ENCODE measurements at regions not wholly inside any gene's neighbourhood (a gene's known extent, or its start where the extent isn't known, plus 50 kb on each side); places are given as distances from the start of the nearest gene placed in this dataset.

- no peak overlapping the region for H3K4me3 Mint-ChIP-seq (ENCODE audit: low read depth, unreplicated experiment)
- no peak overlapping the region for H3K27ac Mint-ChIP-seq (ENCODE audit: unreplicated experiment)
- peaks cover 11% of the 10 kb centered on the region for H3K4me1 Mint-ChIP-seq (ENCODE audit: low read depth, unreplicated experiment)
- H3K27me3 Mint-ChIP-seq (ENCODE audit: unreplicated experiment), result no peaks in the 10 kb centered on the region
- CTCF ChIA-PET, result no interaction called here
- intact Hi-C loops (cut with micrococcal nuclease; ENCODE audit: unreplicated experiment), result no loop called here
- H3K36me3 Mint-ChIP-seq (ENCODE audit: insufficient read depth, unreplicated experiment), result no peaks in the 10 kb centered on the region
- no TSS peak for BruUV-seq (replicated peaks)
- no peak for DNase-seq
- H3K9me3 Mint-ChIP-seq (ENCODE audit: low read depth, unreplicated experiment), result no peaks in the 10 kb centered on the region
- TF ChIP-seq CTCF (IDR thresholded peaks at IDR 0.05; ENCODE audit: unreplicated experiment), result no peak
Observed at GRCh38 chr5:126046318-126046717, 376.9 kb upstream of the GRAMD2B start.

GRCh38 chr5:126046846-126047571, 376.2 kb upstream of the GRAMD2B start:
- intact Hi-C loops (cut with micrococcal nuclease; ENCODE audit: unreplicated experiment), result no loop called here
- no TSS peak for BruUV-seq (replicated peaks)
- CTCF ChIA-PET, result interaction anchor here (0.6 kb wide), 1 partner anchor 381 kb away, joined by 3 read pairs; no protein-coding TSS in a partner anchor
- H3K36me3 Mint-ChIP-seq (ENCODE audit: insufficient read depth, unreplicated experiment), result no peaks in the 10 kb centered on the region
- H3K27me3 Mint-ChIP-seq (ENCODE audit: unreplicated experiment), result no peaks in the 10 kb centered on the region
- TF ChIP-seq CTCF (IDR thresholded peaks at IDR 0.05; ENCODE audit: unreplicated experiment), result no peak
- H3K4me3 Mint-ChIP-seq (ENCODE audit: low read depth, unreplicated experiment), result no peak overlapping the region
- H3K27ac Mint-ChIP-seq (ENCODE audit: unreplicated experiment), result no peak overlapping the region
- H3K4me1 Mint-ChIP-seq (ENCODE audit: low read depth, unreplicated experiment), result peaks cover 11% of the 10 kb centered on the region
- H3K9me3 Mint-ChIP-seq (ENCODE audit: low read depth, unreplicated experiment), result no peaks in the 10 kb centered on the region
- DNase-seq, result no peak

- no TSS peak for BruUV-seq (replicated peaks)
- TF ChIP-seq CTCF (IDR thresholded peaks at IDR 0.05; ENCODE audit: unreplicated experiment), result no peak
- no peaks in the 10 kb centered on the region for H3K36me3 Mint-ChIP-seq (ENCODE audit: insufficient read depth, unreplicated experiment)
- DNase-seq, result no peak
- intact Hi-C loops (cut with micrococcal nuclease; ENCODE audit: unreplicated experiment), result no loop called here
- no peaks in the 10 kb centered on the region for H3K9me3 Mint-ChIP-seq (ENCODE audit: low read depth, unreplicated experiment)
- no peaks in the 10 kb centered on the region for H3K27me3 Mint-ChIP-seq (ENCODE audit: unreplicated experiment)
- H3K4me1 Mint-ChIP-seq (ENCODE audit: low read depth, unreplicated experiment), result peaks cover 9% of the 10 kb centered on the region
- H3K27ac Mint-ChIP-seq (ENCODE audit: unreplicated experiment), result no peak overlapping the region
- no peak overlapping the region for H3K4me3 Mint-ChIP-seq (ENCODE audit: low read depth, unreplicated experiment)
- CTCF ChIA-PET, result interaction anchor here (0.6 kb wide), 1 partner anchor 658 kb away, joined by 3 read pairs; no protein-coding TSS in a partner anchor
Observed at GRCh38 chr5:126052120-126052519, 371.1 kb upstream of the GRAMD2B start.

- H3K9me3 Mint-ChIP-seq (ENCODE audit: low read depth, unreplicated experiment), result no peaks in the 10 kb centered on the region
- no peak overlapping the region for H3K4me3 Mint-ChIP-seq (ENCODE audit: low read depth, unreplicated experiment)
- intact Hi-C loops (cut with micrococcal nuclease; ENCODE audit: unreplicated experiment), result no loop called here
- no peak overlapping the region for H3K27ac Mint-ChIP-seq (ENCODE audit: unreplicated experiment)
- no peak for TF ChIP-seq CTCF (IDR thresholded peaks at IDR 0.05; ENCODE audit: unreplicated experiment)
- DNase-seq, result no peak
- no TSS peak for BruUV-seq (replicated peaks)
- no peaks in the 10 kb centered on the region for H3K36me3 Mint-ChIP-seq (ENCODE audit: insufficient read depth, unreplicated experiment)
- CTCF ChIA-PET, result no interaction called here
- peaks cover 9% of the 10 kb centered on the region for H3K4me1 Mint-ChIP-seq (ENCODE audit: low read depth, unreplicated experiment)
- H3K27me3 Mint-ChIP-seq (ENCODE audit: unreplicated experiment), result no peaks in the 10 kb centered on the region
Observed at GRCh38 chr5:126052791-126053190, 370.4 kb upstream of the GRAMD2B start.
